GM20000 (cell line): ENCODE measurements at regions not wholly inside any gene's neighbourhood (a gene's known extent, or its start where the extent isn't known, plus 50 kb on each side); places are given as distances from the start of the nearest gene placed in this dataset.
"Not testable (repeated sequence)": the region's sequence is repeated elsewhere in the genome, so short reads cannot be mapped to it uniquely, and the experiment has no call there.

Experiments
- DNase-seq: peaks from one replicate; pipeline ENCODE4 v3.0.0; 2012; ENCODE audit warnings: low spot score
- TF ChIP-seq, protein P1 (sequence below): IDR thresholded peaks from 2 replicates; pipeline ENCODE4 v1.5.1; 2012; ENCODE audit warnings: mild to moderate bottlenecking, control low read depth; ENCODE audit errors: extremely low read depth, missing control alignments

DNA sequence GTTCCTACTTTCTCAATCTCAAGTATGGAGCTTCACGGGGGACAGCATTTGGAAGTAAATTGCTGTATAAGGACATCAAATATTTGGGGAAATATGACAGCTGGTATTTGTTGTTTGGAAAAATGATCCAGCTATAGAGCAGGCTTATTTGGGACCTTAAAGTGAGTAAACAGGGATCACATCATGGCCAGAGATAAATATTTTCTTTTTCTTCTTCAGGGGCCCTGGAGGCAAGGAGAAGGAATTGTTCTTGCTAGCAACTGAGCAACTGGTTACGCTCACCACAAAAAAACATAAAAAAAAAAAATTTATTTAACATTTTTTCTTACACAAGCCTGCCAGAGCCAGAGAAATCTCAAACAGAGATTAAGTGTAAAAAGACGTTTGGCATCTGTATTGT is 277.2 kb upstream of the UGT8 start:
- no peak for DNase-seq
- TF ChIP-seq, protein P1, sequence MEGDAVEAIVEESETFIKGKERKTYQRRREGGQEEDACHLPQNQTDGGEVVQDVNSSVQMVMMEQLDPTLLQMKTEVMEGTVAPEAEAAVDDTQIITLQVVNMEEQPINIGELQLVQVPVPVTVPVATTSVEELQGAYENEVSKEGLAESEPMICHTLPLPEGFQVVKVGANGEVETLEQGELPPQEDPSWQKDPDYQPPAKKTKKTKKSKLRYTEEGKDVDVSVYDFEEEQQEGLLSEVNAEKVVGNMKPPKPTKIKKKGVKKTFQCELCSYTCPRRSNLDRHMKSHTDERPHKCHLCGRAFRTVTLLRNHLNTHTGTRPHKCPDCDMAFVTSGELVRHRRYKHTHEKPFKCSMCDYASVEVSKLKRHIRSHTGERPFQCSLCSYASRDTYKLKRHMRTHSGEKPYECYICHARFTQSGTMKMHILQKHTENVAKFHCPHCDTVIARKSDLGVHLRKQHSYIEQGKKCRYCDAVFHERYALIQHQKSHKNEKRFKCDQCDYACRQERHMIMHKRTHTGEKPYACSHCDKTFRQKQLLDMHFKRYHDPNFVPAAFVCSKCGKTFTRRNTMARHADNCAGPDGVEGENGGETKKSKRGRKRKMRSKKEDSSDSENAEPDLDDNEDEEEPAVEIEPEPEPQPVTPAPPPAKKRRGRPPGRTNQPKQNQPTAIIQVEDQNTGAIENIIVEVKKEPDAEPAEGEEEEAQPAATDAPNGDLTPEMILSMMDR: no peak

DNA sequence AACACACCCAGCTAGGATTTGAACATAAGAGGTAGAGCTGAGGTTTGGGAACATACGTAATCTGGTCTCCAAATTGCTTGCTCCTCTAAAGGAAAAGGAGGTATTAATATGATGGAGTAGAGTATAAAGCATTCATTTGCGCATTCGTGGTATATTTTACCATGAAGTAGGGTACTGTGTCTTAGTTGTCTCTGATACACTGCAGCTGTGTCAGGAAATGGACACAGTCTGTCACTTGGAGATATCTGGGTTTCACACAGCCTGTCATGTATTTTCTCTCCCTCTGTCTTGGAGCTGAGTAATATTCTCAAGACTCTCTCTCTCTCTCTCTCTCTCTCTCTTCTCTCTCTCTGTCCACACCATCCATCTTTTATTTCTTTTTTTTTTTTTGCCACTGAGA is 274.8 kb upstream of the UGT8 start:
- DNase-seq: no peak
- TF ChIP-seq, protein P1: no peak

DNA sequence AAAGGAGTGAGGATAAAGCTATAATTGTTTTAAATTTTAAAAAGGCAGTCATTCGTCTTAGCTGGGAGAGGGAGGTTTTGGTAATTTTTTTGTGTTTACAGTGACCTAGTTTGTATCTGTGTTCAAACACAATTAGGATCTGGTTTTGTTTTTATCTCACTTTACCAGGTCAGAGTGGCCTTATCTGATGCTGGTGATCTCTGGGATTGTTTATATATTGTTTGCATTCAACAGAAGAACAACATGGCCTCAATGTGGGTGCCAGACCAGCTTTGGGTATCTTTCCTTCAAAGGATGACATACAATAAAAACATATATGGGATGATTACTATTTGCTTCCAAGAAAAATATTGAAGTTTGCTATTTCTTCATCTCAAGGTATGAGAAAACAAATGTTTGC is 272.2 kb upstream of the UGT8 start:
- no peak for DNase-seq
- TF ChIP-seq, protein P1: no peak

DNA sequence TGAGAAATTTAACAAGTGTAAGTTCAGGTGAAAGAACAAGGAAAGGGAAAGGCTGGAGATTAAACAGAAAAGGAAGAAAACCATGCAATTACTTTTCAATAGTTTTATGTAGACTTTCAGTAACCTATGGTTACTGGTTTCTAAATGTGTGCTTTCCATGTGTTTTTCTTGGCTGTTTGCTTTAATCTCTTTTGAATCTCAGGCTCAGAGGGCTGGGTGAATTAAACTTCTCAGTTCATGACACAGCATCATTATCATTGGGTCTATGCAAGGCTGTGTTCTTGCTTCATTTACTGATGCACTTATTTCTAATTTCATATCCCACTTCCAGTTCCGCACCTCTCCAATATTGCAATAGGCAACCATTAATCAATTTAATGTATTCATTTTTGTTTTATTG is 266.5 kb upstream of the UGT8 start:
- DNase-seq: no peak
- TF ChIP-seq, protein P1: no peak

DNA sequence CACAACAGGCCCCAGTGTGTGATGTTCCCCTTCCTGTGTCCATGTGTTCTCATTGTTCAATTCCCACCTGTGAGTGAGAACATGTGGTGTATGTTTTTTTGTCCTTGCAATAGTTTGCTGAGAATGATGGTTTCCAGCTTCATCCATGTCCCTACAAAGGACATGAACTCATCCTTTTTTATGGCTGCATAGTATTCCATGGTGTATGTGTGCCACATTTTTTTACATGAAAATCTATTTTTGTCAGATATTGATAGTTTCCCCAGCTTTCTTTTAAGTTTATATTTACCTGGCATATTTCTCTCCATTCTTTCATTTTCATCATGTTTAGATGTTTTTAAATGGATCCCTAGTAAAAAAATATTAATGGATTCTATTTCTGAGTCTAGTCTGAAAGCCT is 264.2 kb upstream of the UGT8 start:
- not testable (repeated sequence) for DNase-seq

DNA sequence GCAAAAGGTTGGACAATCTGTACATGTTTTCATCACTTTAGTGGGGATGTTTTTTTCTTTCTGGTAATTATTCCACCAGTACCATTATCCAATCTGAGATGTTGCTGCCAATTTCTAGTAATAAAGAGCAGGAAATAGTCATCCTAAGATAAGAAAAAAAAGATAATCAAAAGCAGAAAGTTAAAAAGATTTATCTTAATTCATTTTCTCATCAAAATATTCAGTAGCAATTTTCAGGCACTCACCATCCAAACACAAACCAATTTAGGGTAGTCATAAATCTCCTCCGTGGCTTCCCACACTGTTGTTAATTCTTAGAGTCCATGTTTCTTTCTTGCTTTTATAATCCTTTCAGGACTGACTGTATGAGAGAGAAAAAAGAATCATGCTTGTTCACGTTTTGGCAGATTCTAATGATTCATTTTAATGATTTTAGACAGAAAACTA is 263.7 kb upstream of the UGT8 start:
- TF ChIP-seq, protein P1: no peak
- no peak for DNase-seq

DNA sequence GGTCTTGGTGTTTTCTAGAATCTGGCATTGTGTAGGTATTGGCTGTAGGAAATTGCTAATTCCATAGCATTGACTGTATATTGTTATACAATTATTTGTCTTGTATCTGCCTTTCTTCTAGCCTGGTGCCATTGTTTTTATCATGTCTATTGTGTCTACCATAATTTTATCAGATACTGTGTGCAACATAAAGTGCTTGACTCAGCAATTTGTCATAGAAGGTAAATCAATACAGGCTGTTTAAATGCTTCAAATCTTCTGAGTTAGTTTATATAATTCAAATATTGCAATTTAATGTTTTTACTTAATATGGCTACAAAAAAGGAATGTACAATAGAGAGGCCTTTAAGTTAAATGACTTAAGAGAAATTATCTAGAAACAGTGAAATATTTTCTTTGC is 263.3 kb upstream of the UGT8 start:
- TF ChIP-seq, protein P1: no peak
- DNase-seq: no peak

DNA sequence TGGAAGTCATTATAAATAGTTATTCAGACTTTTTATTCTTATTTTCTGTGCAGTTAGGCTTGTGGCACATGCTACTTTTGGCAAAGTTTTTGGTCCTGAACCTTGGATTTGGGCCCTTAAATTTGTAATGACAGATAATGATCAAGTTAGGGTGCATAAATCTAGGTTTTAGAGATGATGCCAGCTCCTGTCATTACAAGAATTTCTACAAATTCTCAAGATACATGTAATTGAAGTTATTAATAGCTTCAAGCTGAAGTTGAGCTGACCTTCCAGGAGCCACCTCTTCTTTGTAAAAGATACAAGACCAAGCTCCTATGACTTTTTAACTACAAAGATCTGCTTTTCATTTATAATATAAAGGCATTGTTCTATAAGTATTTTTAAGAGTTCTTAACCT is 255.6 kb upstream of the UGT8 start:
- DNase-seq: no peak
- TF ChIP-seq, protein P1: no peak
